Ovary (tissue), 7 donors: ENCODE measurements at regions not wholly inside any gene's neighbourhood (a gene's known extent, or its start where the extent isn't known, plus 50 kb on each side); places are given as distances from the start of the nearest gene placed in this dataset.

Source experiments
- DNase-seq, 5 donors: peaks; one replicate each; pipeline ENCODE4 v3.0.0-alpha.2; 2019 to 2020
- H3K27ac ChIP-seq, 2 donors: fragments of 200-600 bp; one replicate each; pipeline versions ENCODE4 v1.5.1 to v1.8.0; 2019 to 2022
- H3K27me3 ChIP-seq: fragments of 200-600 bp; one replicate; pipeline ENCODE4 v1.8.0; 2022
- H3K36me3 ChIP-seq: fragments of 200-600 bp; sonication (generic); one replicate; pipeline ENCODE4 v1.5.1; 2019
- H3K4me1 ChIP-seq: one replicate; pipeline ENCODE4 v1.8.1; 2013; ENCODE audit warnings: mild to moderate bottlenecking, moderate library complexity; ENCODE audit not compliant: insufficient read depth
- H3K4me3 ChIP-seq: fragments of 200-600 bp; sonication (generic); one replicate; pipeline ENCODE4 v1.5.1; 2017
- H3K9me3 ChIP-seq, 2 donors: fragments of 200-600 bp in 1 of 2; sonication (generic) in 1 of 2; one replicate each; pipeline versions ENCODE4 v1.5.1 to v1.8.1; 2013 to 2019; ENCODE audit warnings: mild to moderate bottlenecking in 1 of 2, moderate library complexity in 1 of 2
- EP300 ChIP-seq: sonication (generic); formaldehyde crosslinking; IDR thresholded peaks from one replicate; pipeline ENCODE4 v1.6.1; 2017; ENCODE audit warnings: antibody characterized with exemption
- POLR2A ChIP-seq: fragments of 450-650 bp; IDR thresholded peaks from one replicate; pipeline ENCODE4 v1.6.1; 2017; ENCODE audit warnings: antibody characterized with exemption, mild to moderate bottlenecking, moderate library complexity
- WGBS, 3 donors: extraction: QIAGEN DNeasy Blood & Tissue Kit in 1 of 3; methylation state at CpG; one replicate each; pipeline versions ENCODE4 v1.1.5 to v1.1.7; 2013 to 2017; 5-methylcytosine and 5-hydroxymethylcytosine counted together
- intact Hi-C, 4 donors: fragments of 100-400 bp; cut with DNase I; formaldehyde crosslinking; loops; one replicate each; pipeline versions ENCODE4 v1.11.0 to v1.15.1; 2022 to 2023
- TF ChIP-seq, protein P1 (sequence below), 3 donors: fragments of 450-650 bp in 2 of 3; fragments of 200-600 bp in 1 of 3; IDR thresholded peaks; one replicate each; pipeline versions ENCODE4 v1.5.1 to v1.8.0; 2016 to 2022; ENCODE audit warnings: antibody characterized with exemption in 3 of 3, mild to moderate bottlenecking in 1 of 3
- donor health status: DM: no; HTN: no; CAD: no; lungs with moderate emphysema.
- donor health status: DM: no; HTN: no; CAD: no.
- donor health status: Bipolar disorder and iron deficiency.
- donor health status: DM: no; HTN: no; CAD: no.
- donor health status: DM: yes; HTN: yes; CAD: no.

- no peaks in the 10 kb centered on the region for H3K27me3 ChIP-seq
- TF ChIP-seq EP300: no peak
- TF ChIP-seq, protein P1, sequence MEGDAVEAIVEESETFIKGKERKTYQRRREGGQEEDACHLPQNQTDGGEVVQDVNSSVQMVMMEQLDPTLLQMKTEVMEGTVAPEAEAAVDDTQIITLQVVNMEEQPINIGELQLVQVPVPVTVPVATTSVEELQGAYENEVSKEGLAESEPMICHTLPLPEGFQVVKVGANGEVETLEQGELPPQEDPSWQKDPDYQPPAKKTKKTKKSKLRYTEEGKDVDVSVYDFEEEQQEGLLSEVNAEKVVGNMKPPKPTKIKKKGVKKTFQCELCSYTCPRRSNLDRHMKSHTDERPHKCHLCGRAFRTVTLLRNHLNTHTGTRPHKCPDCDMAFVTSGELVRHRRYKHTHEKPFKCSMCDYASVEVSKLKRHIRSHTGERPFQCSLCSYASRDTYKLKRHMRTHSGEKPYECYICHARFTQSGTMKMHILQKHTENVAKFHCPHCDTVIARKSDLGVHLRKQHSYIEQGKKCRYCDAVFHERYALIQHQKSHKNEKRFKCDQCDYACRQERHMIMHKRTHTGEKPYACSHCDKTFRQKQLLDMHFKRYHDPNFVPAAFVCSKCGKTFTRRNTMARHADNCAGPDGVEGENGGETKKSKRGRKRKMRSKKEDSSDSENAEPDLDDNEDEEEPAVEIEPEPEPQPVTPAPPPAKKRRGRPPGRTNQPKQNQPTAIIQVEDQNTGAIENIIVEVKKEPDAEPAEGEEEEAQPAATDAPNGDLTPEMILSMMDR (IDR thresholded peaks at IDR 0.05): no peak
- no peak for TF ChIP-seq POLR2A
- intact Hi-C loops: no loop called here
- H3K9me3 ChIP-seq: no peaks in the 10 kb centered on the region
- DNase-seq: no peak
- WGBS, 3 donors: 90 to 93% (median 91%) methylated on average over 5 of the region's 5 CpGs
- peaks cover 3% of the 10 kb centered on the region for H3K4me1 ChIP-seq
- no peaks in the 10 kb centered on the region for H3K36me3 ChIP-seq
- H3K27ac ChIP-seq: no peak overlapping the region
- no peak overlapping the region for H3K4me3 ChIP-seq
These were observed 551.5 kb downstream of the LMO4 start for GRCh38 chr1:87880098-87880760.

- peaks cover 3% of the 10 kb centered on the region for H3K4me1 ChIP-seq
- no peak for DNase-seq
- no peak overlapping the region for H3K27ac ChIP-seq
- no peak overlapping the region for H3K4me3 ChIP-seq
- TF ChIP-seq EP300 (no peak), POLR2A (no peak)
- TF ChIP-seq, protein P1 (IDR thresholded peaks at IDR 0.05): no peak
- intact Hi-C loops: no loop called here
- no peaks in the 10 kb centered on the region for H3K27me3 ChIP-seq
- H3K36me3 ChIP-seq: no peaks in the 10 kb centered on the region
- 61 to 68% (median 65%) methylated on average over 3 of the region's 3 CpGs for WGBS, 3 donors
- H3K9me3 ChIP-seq: no peaks in the 10 kb centered on the region
These were observed 552.1 kb downstream of the LMO4 start for GRCh38 chr1:87880764-87881163.

- H3K27me3 ChIP-seq: no peaks in the 10 kb centered on the region
These were observed 555.2 kb downstream of the LMO4 start for GRCh38 chr1:87883906-87884305.

GRCh38 chr1:87884581-87884980 lies 555.9 kb downstream of the LMO4 start:
- no peak for DNase-seq
- Histone ChIP-seq H3K27ac (no peak overlapping the region), H3K9me3 (no peaks in the 10 kb centered on the region), H3K4me3 (no peak overlapping the region), H3K36me3 (no peaks in the 10 kb centered on the region), H3K4me1 (no peaks in the 10 kb centered on the region), H3K27me3 (no peaks in the 10 kb centered on the region)
- intact Hi-C loops: no loop called here
- WGBS, 3 donors: 94 to 96% (median 96%) methylated on average over 7 of the region's 7 CpGs
- no peak for TF ChIP-seq EP300
- no peak for TF ChIP-seq POLR2A
- TF ChIP-seq, protein P1 (IDR thresholded peaks at IDR 0.05): no peak

More at GRCh38 chr1:87883906-87884305, 555.2 kb downstream of the LMO4 start:
- intact Hi-C loops: no loop called here
- H3K9me3 ChIP-seq: no peaks in the 10 kb centered on the region
- H3K36me3 ChIP-seq: no peaks in the 10 kb centered on the region
- 79 to 83% (median 82%) methylated on average over 4 of the region's 4 CpGs for WGBS, 3 donors
- TF ChIP-seq, protein P1 (IDR thresholded peaks at IDR 0.05): no peak
- no peak for TF ChIP-seq EP300
- no peak for TF ChIP-seq POLR2A
- no peak for DNase-seq
- H3K4me1 ChIP-seq: peaks cover under 1% of the 10 kb centered on the region
- no peak overlapping the region for H3K4me3 ChIP-seq
- H3K27ac ChIP-seq: no peak overlapping the region
